ENCODE measurements at regions not wholly inside any gene's neighbourhood (a gene's known extent, or its start where the extent isn't known, plus 50 kb on each side); places are given as distances from the start of the nearest gene placed in this dataset.

- Histone ChIP-seq H3K27ac (ENCODE audit: low read depth, low read length) (no peak overlapping the region), H3K9me3 (ENCODE audit: insufficient read depth, low read length) (no peaks in the 10 kb centered on the region), H3F3A (ENCODE audit: insufficient read depth) (no peaks in the 10 kb centered on the region), H3K4me3 (ENCODE audit: insufficient read depth, low read length, poor library complexity, severe bottlenecking) (no peak overlapping the region), H3K9ac (ENCODE audit: low read length) (no peak overlapping the region), H4K20me1 (ENCODE audit: low read depth, low read length) (no peaks in the 10 kb centered on the region), H3K4me2 (ENCODE audit: low read depth, low read length, poor library complexity, severe bottlenecking) (no peak overlapping the region), H3K36me3 (ENCODE audit: low read length) (no peaks in the 10 kb centered on the region), H3K27me3 (ENCODE audit: low read length) (no peaks in the 10 kb centered on the region), H3K79me2 (ENCODE audit: insufficient read depth, low read length) (no peaks in the 10 kb centered on the region), H3K9me2 (replicated peaks; ENCODE audit: insufficient read depth, low read length) (no peaks in the 10 kb centered on the region), H2AFZ (ENCODE audit: low read depth, low read length, severe bottlenecking) (no peak overlapping the region)
- TF ChIP-seq EZH2phosphoT487 (conservative IDR thresholded peaks at IDR 0.05; ENCODE audit: low read length) (no peak), CTCF (IDR thresholded peaks at IDR 0.05; ENCODE audit: insufficient read depth, low read length, poor library complexity, severe bottlenecking) (no peak)
These were observed 424.8 kb upstream of the MAD2L1 start for GRCh38 chr4:120491481-120491880.

GRCh38 chr4:120481756-120482155, 415.1 kb upstream of the MAD2L1 start:
- H3K27me3 ChIP-seq (ENCODE audit: low read length): no peaks in the 10 kb centered on the region
- no peak overlapping the region for H3K27ac ChIP-seq (ENCODE audit: low read depth, low read length)
- TF ChIP-seq CTCF (IDR thresholded peaks at IDR 0.05; ENCODE audit: insufficient read depth, low read length, poor library complexity, severe bottlenecking) (no peak), EZH2phosphoT487 (conservative IDR thresholded peaks at IDR 0.05; ENCODE audit: low read length) (no peak)
- H3F3A ChIP-seq (ENCODE audit: insufficient read depth): no peaks in the 10 kb centered on the region
- H3K9me3 ChIP-seq (ENCODE audit: insufficient read depth, low read length): no peaks in the 10 kb centered on the region
- no peaks in the 10 kb centered on the region for H3K79me2 ChIP-seq (ENCODE audit: insufficient read depth, low read length)
- H4K20me1 ChIP-seq (ENCODE audit: low read depth, low read length): no peaks in the 10 kb centered on the region
- no peaks in the 10 kb centered on the region for H3K36me3 ChIP-seq (ENCODE audit: low read length)
- H3K4me3 ChIP-seq (ENCODE audit: insufficient read depth, low read length, poor library complexity, severe bottlenecking): no peak overlapping the region
- H3K4me2 ChIP-seq (ENCODE audit: low read depth, low read length, poor library complexity, severe bottlenecking): no peak overlapping the region
- no peaks in the 10 kb centered on the region for H3K9me2 ChIP-seq (replicated peaks; ENCODE audit: insufficient read depth, low read length)
- H3K9ac ChIP-seq (ENCODE audit: low read length): no peak overlapping the region
- H2AFZ ChIP-seq (ENCODE audit: low read depth, low read length, severe bottlenecking): no peak overlapping the region

- TF ChIP-seq CTCF (IDR thresholded peaks at IDR 0.05; ENCODE audit: insufficient read depth, low read length, poor library complexity, severe bottlenecking) (no peak), EZH2phosphoT487 (conservative IDR thresholded peaks at IDR 0.05; ENCODE audit: low read length) (no peak)
- no peak overlapping the region for H3K4me3 ChIP-seq (ENCODE audit: insufficient read depth, low read length, poor library complexity, severe bottlenecking)
- no peaks in the 10 kb centered on the region for H4K20me1 ChIP-seq (ENCODE audit: low read depth, low read length)
- H2AFZ ChIP-seq (ENCODE audit: low read depth, low read length, severe bottlenecking): no peak overlapping the region
- H3K4me2 ChIP-seq (ENCODE audit: low read depth, low read length, poor library complexity, severe bottlenecking): no peak overlapping the region
- no peak overlapping the region for H3K9ac ChIP-seq (ENCODE audit: low read length)
- H3F3A ChIP-seq (ENCODE audit: insufficient read depth): no peaks in the 10 kb centered on the region
- no peaks in the 10 kb centered on the region for H3K9me3 ChIP-seq (ENCODE audit: insufficient read depth, low read length)
- H3K27ac ChIP-seq (ENCODE audit: low read depth, low read length): no peak overlapping the region
- no peaks in the 10 kb centered on the region for H3K9me2 ChIP-seq (replicated peaks; ENCODE audit: insufficient read depth, low read length)
- H3K36me3 ChIP-seq (ENCODE audit: low read length): no peaks in the 10 kb centered on the region
- no peaks in the 10 kb centered on the region for H3K79me2 ChIP-seq (ENCODE audit: insufficient read depth, low read length)
- H3K27me3 ChIP-seq (ENCODE audit: low read length): no peaks in the 10 kb centered on the region
These were observed 405.9 kb upstream of the MAD2L1 start for GRCh38 chr4:120472447-120473131.
